ENCODE measurements at regions not wholly inside any gene's neighbourhood (a gene's known extent, or its start where the extent isn't known, plus 50 kb on each side); places are given as distances from the start of the nearest gene placed in this dataset.

GRCh38 chr14:84657911-84658310 lies 872.0 kb upstream of the FLRT2 start (continued):
- TF ChIP-seq MLX (CRISPR knock-in tag; IDR thresholded peaks at IDR 0.05) (no peak), EMX1 (CRISPR knock-in tag; IDR thresholded peaks at IDR 0.05) (no peak), E2F4 (CRISPR knock-in tag; IDR thresholded peaks at IDR 0.05; ENCODE audit: borderline replicate concordance, low read depth) (no peak), ZMAT4 (CRISPR knock-in tag; IDR thresholded peaks at IDR 0.05) (no peak)

- ChIA-PET POLR2A (no interaction called here), CTCF (no interaction called here)
- Mint-ChIP-seq H3K27me3 (ENCODE audit: low read depth) (peaks cover 2% of the 10 kb centered on the region; the same call in 1 of the 2 replicates), H3K9me3 (peaks cover 7% of the 10 kb centered on the region), H3K4me3 (no peak overlapping the region), H3K36me3 (no peaks in the 10 kb centered on the region), H3K4me1 (no peaks in the 10 kb centered on the region), H3K27ac (no peak overlapping the region)
- DNase-seq (ENCODE audit: low spot score) = no peak
- ATAC-seq = no peak
- TF ChIP-seq NFE2L1 (CRISPR knock-in tag; IDR thresholded peaks at IDR 0.05) = no peak
- TF ChIP-seq IRF1 (CRISPR knock-in tag; IDR thresholded peaks at IDR 0.05) = no peak
- TF ChIP-seq ATF2 (CRISPR knock-in tag; IDR thresholded peaks at IDR 0.05; ENCODE audit: borderline replicate concordance, low read depth) = no peak
- no peak for TF ChIP-seq FOXP4 (CRISPR knock-in tag; IDR thresholded peaks at IDR 0.05)
- no peak for TF ChIP-seq ZMAT4 (CRISPR knock-in tag; IDR thresholded peaks at IDR 0.05)
- TF ChIP-seq HMGXB4 (CRISPR knock-in tag; IDR thresholded peaks at IDR 0.05) = no peak
- no peak for TF ChIP-seq RELA (CRISPR knock-in tag; IDR thresholded peaks at IDR 0.05; ENCODE audit: borderline replicate concordance)
- no peak for TF ChIP-seq CREB1 (CRISPR knock-in tag; IDR thresholded peaks at IDR 0.05)
- no peak for TF ChIP-seq ZNF671 (CRISPR knock-in tag; IDR thresholded peaks at IDR 0.05)
Measured at GRCh38 chr14:84670796-84671195, 859.1 kb upstream of the FLRT2 start.

GRCh38 chr14:84671776-84672175 lies 858.2 kb upstream of the FLRT2 start:
- ATAC-seq (no peak), DNase-seq (ENCODE audit: low spot score) (no peak)
- Mint-ChIP-seq H3K4me3 (no peak overlapping the region), H3K27ac (no peak overlapping the region), H3K9me3 (peaks cover 7% of the 10 kb centered on the region), H3K4me1 (no peaks in the 10 kb centered on the region), H3K27me3 (ENCODE audit: low read depth) (no peaks in the 10 kb centered on the region), H3K36me3 (no peaks in the 10 kb centered on the region)
- POLR2A ChIA-PET = no interaction called here
- CTCF ChIA-PET = no interaction called here
- no peak for TF ChIP-seq ZBTB43 (CRISPR knock-in tag; IDR thresholded peaks at IDR 0.05)
- no peak for TF ChIP-seq CTCF (IDR thresholded peaks at IDR 0.05)
- TF ChIP-seq MYBL2 (CRISPR knock-in tag; IDR thresholded peaks at IDR 0.05) = no peak
- no peak for TF ChIP-seq ZNF138 (CRISPR knock-in tag; conservative IDR thresholded peaks at IDR 0.05)
- no peak for TF ChIP-seq ATF1 (CRISPR knock-in tag; IDR thresholded peaks at IDR 0.05)
- TF ChIP-seq ZMAT4 (CRISPR knock-in tag; IDR thresholded peaks at IDR 0.05) = no peak
- TF ChIP-seq SP1 (CRISPR knock-in tag; conservative IDR thresholded peaks at IDR 0.05) = no peak
- TF ChIP-seq NR3C1 (CRISPR knock-in tag; conservative IDR thresholded peaks at IDR 0.05; ENCODE audit: low read depth) = no peak
- no peak for TF ChIP-seq RELA (CRISPR knock-in tag; IDR thresholded peaks at IDR 0.05; ENCODE audit: borderline replicate concordance)
- no peak for TF ChIP-seq NR1H2 (CRISPR knock-in tag; IDR thresholded peaks at IDR 0.05)
- no peak for TF ChIP-seq GABPB1 (CRISPR knock-in tag; IDR thresholded peaks at IDR 0.05)

All from WTC11 (cell line).